ENCODE measurements at regions not wholly inside any gene's neighbourhood (a gene's known extent, or its start where the extent isn't known, plus 50 kb on each side); places are given as distances from the start of the nearest gene placed in this dataset.

- Histone ChIP-seq H3K9me2 (replicated peaks; ENCODE audit: control insufficient read depth, low read length) (no peaks in the 10 kb centered on the region), H3K79me2 (ENCODE audit: control insufficient read depth, low read length) (no peaks in the 10 kb centered on the region), H3K9me3 (ENCODE audit: control insufficient read depth, insufficient read depth, low read length) (no peaks in the 10 kb centered on the region), H3K4me2 (ENCODE audit: low read length) (no peak overlapping the region), H3K27me3 (ENCODE audit: control insufficient read depth, low read length) (peaks cover 5% of the 10 kb centered on the region; the same call in 1 of the 2 replicates), H3K4me1 (ENCODE audit: control insufficient read depth, low read length) (no peaks in the 10 kb centered on the region), H3K27ac (ENCODE audit: low read depth, low read length) (no peak overlapping the region), H3K4me3 (ENCODE audit: low read length) (no peak overlapping the region), H3F3A (ENCODE audit: control insufficient read depth, insufficient read depth) (no peaks in the 10 kb centered on the region), H4K20me1 (ENCODE audit: control insufficient read depth, insufficient read depth, low read depth, low read length) (no peaks in the 10 kb centered on the region), H3K36me3 (ENCODE audit: control insufficient read depth, low read length) (no peaks in the 10 kb centered on the region)
- no peak for TF ChIP-seq CTCF (IDR thresholded peaks at IDR 0.05; ENCODE audit: low read depth, low read length, poor library complexity, severe bottlenecking)
- no peak for TF ChIP-seq EZH2phosphoT487 (IDR thresholded peaks at IDR 0.05; ENCODE audit: borderline replicate concordance, low read length)
These were observed 202.9 kb downstream of the SYK start for GRCh38 chr9:91004484-91004883.

DNA sequence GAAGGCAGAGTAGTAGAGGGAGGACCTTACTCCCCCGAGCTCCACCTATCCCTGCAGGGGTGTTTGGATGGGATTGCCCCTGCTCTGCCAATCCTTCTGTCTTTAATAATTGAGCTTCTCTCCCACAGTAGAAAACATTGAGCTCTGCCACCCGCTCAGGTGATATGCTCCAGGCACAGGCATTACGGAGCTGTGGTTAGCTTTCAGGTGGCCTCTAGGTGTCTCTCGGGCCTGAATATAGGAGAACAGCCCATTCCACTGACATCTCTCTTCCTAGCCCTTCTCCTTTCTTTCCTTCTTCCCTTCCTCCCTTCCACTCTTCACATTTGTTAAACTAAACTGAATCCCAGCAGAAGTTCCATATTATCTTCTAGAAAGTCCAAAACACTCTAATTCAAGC is 203.4 kb downstream of the SYK start:
- no peaks in the 10 kb centered on the region for H3K36me3 ChIP-seq (ENCODE audit: control insufficient read depth, low read length)
- H4K20me1 ChIP-seq (ENCODE audit: control insufficient read depth, insufficient read depth, low read depth, low read length) = no peaks in the 10 kb centered on the region
- H3K4me2 ChIP-seq (ENCODE audit: low read length) = no peak overlapping the region
- H3K27me3 ChIP-seq (ENCODE audit: control insufficient read depth, low read length) = peaks cover 5% of the 10 kb centered on the region; the same call in 1 of the 2 replicates
- no peaks in the 10 kb centered on the region for H3F3A ChIP-seq (ENCODE audit: control insufficient read depth, insufficient read depth)
- TF ChIP-seq EZH2phosphoT487 (IDR thresholded peaks at IDR 0.05; ENCODE audit: borderline replicate concordance, low read length) (no peak), CTCF (IDR thresholded peaks at IDR 0.05; ENCODE audit: low read depth, low read length, poor library complexity, severe bottlenecking) (no peak)
- H3K9me2 ChIP-seq (replicated peaks; ENCODE audit: control insufficient read depth, low read length) = no peaks in the 10 kb centered on the region
- no peaks in the 10 kb centered on the region for H3K79me2 ChIP-seq (ENCODE audit: control insufficient read depth, low read length)
- no peaks in the 10 kb centered on the region for H3K4me1 ChIP-seq (ENCODE audit: control insufficient read depth, low read length)
- no peaks in the 10 kb centered on the region for H3K9me3 ChIP-seq (ENCODE audit: control insufficient read depth, insufficient read depth, low read length)
- no peak overlapping the region for H3K4me3 ChIP-seq (ENCODE audit: low read length)
- no peak overlapping the region for H3K27ac ChIP-seq (ENCODE audit: low read depth, low read length)

- no peaks in the 10 kb centered on the region for H3K4me1 ChIP-seq (ENCODE audit: control insufficient read depth, low read length)
- H3K36me3 ChIP-seq (ENCODE audit: control insufficient read depth, low read length) = no peaks in the 10 kb centered on the region
- no peaks in the 10 kb centered on the region for H4K20me1 ChIP-seq (ENCODE audit: control insufficient read depth, insufficient read depth, low read depth, low read length)
- H3K9me3 ChIP-seq (ENCODE audit: control insufficient read depth, insufficient read depth, low read length) = no peaks in the 10 kb centered on the region
- H3K4me3 ChIP-seq (ENCODE audit: low read length) = no peak overlapping the region
- no peaks in the 10 kb centered on the region for H3K79me2 ChIP-seq (ENCODE audit: control insufficient read depth, low read length)
- no peaks in the 10 kb centered on the region for H3F3A ChIP-seq (ENCODE audit: control insufficient read depth, insufficient read depth)
- TF ChIP-seq EZH2phosphoT487 (IDR thresholded peaks at IDR 0.05; ENCODE audit: borderline replicate concordance, low read length) (no peak), CTCF (IDR thresholded peaks at IDR 0.05; ENCODE audit: low read depth, low read length, poor library complexity, severe bottlenecking) (no peak)
- no peaks in the 10 kb centered on the region for H3K9me2 ChIP-seq (replicated peaks; ENCODE audit: control insufficient read depth, low read length)
- no peak overlapping the region for H3K4me2 ChIP-seq (ENCODE audit: low read length)
- peaks cover 5% of the 10 kb centered on the region; the same call in 1 of the 2 replicates for H3K27me3 ChIP-seq (ENCODE audit: control insufficient read depth, low read length)
- no peak overlapping the region for H3K27ac ChIP-seq (ENCODE audit: low read depth, low read length)
These were observed 204.4 kb downstream of the SYK start for GRCh38 chr9:91006046-91006445.

All from DOHH2 (cell line).